ENCODE measurements at regions not wholly inside any gene's neighbourhood (a gene's known extent, or its start where the extent isn't known, plus 50 kb on each side); places are given as distances from the start of the nearest gene placed in this dataset.

DNA sequence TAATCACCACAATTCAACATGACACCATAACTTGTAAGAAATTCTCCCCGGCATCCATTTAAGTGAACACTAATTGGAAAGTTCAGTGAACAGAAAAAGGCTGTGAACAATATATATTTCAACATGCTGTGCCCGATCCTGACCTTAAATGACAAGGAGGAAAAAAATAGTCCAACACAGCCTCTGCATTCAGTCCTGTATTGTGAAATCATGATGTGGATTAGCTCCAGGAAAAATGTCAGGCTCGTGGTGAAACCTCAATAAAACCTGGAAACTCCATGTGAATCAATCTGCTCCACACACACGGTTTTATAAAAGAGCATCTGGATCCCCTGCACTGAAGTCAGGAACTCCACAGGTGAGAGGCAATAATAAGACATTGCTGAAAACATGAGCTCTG, 145.4 kb upstream of the SPOPL start:
- Histone ChIP-seq H3K27ac (no peak overlapping the region), H3K79me2 (no peaks in the 10 kb centered on the region), H3K4me2 (no peak overlapping the region), H4K20me1 (ENCODE audit: insufficient read depth, poor library complexity, severe bottlenecking) (no peaks in the 10 kb centered on the region), H3K9me2 (replicated peaks; ENCODE audit: insufficient read depth) (no peaks in the 10 kb centered on the region), H3K9me3 (ENCODE audit: low read depth) (no peaks in the 10 kb centered on the region), H3K36me3 (replicated peaks; ENCODE audit: insufficient read depth, low read depth) (no peaks in the 10 kb centered on the region), H2AFZ (no peak overlapping the region), H3K4me3 (no peak overlapping the region), H3K27me3 (no peaks in the 10 kb centered on the region), H3K4me1 (ENCODE audit: insufficient read depth) (peaks cover 3% of the 10 kb centered on the region)
- TF ChIP-seq, protein P1, sequence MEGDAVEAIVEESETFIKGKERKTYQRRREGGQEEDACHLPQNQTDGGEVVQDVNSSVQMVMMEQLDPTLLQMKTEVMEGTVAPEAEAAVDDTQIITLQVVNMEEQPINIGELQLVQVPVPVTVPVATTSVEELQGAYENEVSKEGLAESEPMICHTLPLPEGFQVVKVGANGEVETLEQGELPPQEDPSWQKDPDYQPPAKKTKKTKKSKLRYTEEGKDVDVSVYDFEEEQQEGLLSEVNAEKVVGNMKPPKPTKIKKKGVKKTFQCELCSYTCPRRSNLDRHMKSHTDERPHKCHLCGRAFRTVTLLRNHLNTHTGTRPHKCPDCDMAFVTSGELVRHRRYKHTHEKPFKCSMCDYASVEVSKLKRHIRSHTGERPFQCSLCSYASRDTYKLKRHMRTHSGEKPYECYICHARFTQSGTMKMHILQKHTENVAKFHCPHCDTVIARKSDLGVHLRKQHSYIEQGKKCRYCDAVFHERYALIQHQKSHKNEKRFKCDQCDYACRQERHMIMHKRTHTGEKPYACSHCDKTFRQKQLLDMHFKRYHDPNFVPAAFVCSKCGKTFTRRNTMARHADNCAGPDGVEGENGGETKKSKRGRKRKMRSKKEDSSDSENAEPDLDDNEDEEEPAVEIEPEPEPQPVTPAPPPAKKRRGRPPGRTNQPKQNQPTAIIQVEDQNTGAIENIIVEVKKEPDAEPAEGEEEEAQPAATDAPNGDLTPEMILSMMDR (IDR thresholded peaks at IDR 0.05; ENCODE audit: poor library complexity) = no peak
- TF ChIP-seq EZH2 (IDR thresholded peaks at IDR 0.05; ENCODE audit: borderline replicate concordance) (no peak), EZH2phosphoT487 (IDR thresholded peaks at IDR 0.05; ENCODE audit: low read depth, severe bottlenecking, unreplicated experiment) (no peak)
- 43% methylated on average over 4 of the region's 4 CpGs for WGBS (ENCODE audit: low lambda C conversion rate, missing lambda C conversion rate)
- DNase-seq (ENCODE audit: low spot score) = peak; percentile 20

DNA sequence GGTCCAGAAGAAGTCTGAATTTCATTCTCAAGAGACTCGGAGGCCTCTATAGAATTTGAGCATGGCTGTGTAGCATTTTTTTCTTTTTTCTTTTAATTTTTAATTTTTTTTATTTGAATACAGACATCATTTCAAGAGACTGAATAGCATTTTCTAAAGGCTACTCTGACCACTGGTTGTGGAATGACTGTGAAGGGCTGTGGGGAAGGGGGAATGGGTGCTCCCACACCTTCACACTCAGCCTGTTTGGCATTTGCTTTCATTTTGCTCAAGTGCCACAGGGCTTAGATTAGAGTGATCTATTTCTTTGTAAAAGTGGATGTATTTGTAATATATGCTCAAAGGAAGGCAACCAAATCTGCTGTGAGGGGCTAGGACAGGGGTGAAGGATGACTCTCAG, 142.0 kb upstream of the SPOPL start:
- TF ChIP-seq EZH2 (IDR thresholded peaks at IDR 0.05; ENCODE audit: borderline replicate concordance) (no peak), EZH2phosphoT487 (IDR thresholded peaks at IDR 0.05; ENCODE audit: low read depth, severe bottlenecking, unreplicated experiment) (no peak)
- TF ChIP-seq, protein P1 (IDR thresholded peaks at IDR 0.05; ENCODE audit: poor library complexity) = no peak
- Histone ChIP-seq H3K79me2 (no peaks in the 10 kb centered on the region), H3K4me1 (ENCODE audit: insufficient read depth) (peaks cover 3% of the 10 kb centered on the region), H3K27ac (no peak overlapping the region), H3K36me3 (replicated peaks; ENCODE audit: insufficient read depth, low read depth) (no peaks in the 10 kb centered on the region), H3K27me3 (no peaks in the 10 kb centered on the region), H3K9me3 (ENCODE audit: low read depth) (no peaks in the 10 kb centered on the region), H4K20me1 (ENCODE audit: insufficient read depth, poor library complexity, severe bottlenecking) (no peaks in the 10 kb centered on the region), H3K9me2 (replicated peaks; ENCODE audit: insufficient read depth) (no peaks in the 10 kb centered on the region), H3K4me2 (no peak overlapping the region), H3K4me3 (no peak overlapping the region), H2AFZ (no peak overlapping the region)
- DNase-seq (ENCODE audit: low spot score) = no peak
- WGBS (ENCODE audit: low lambda C conversion rate, missing lambda C conversion rate) = 100% methylated on average over 1 of the region's 1 CpG

DNA sequence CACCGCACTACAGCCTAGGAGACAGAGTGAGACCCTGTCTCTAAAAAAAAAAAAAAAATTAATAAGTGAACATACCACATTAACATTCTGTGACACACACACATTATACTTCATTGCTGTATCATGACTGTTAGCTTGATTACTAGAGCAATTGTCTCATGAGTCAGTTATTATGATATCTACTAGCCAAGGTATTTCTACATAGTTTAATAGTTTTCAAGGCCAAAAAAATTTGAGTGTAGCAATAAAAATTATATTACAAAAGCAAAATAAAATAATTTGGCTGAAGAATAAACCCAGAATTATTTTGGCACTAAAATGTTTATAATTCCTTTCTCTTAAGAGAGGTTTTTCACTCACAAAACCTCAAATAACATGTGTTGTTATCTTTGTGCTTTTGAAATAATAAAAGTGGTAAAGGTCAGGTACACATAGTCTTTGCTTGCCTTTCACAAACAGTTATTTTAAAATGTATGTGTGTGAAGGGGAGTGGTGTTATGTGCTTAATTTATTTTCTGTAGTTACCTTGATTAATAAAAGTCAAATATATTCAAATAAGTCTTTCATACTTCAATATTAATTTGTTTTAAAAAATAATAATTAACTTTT, 136.9 kb upstream of the SPOPL start:
- H2AFZ ChIP-seq = no peak overlapping the region
- WGBS (ENCODE audit: low lambda C conversion rate, missing lambda C conversion rate) = 100% methylated on average over 1 of the region's 1 CpG
- H3K79me2 ChIP-seq = no peaks in the 10 kb centered on the region
- no peaks in the 10 kb centered on the region for H4K20me1 ChIP-seq (ENCODE audit: insufficient read depth, poor library complexity, severe bottlenecking)
- H3K9me2 ChIP-seq (replicated peaks; ENCODE audit: insufficient read depth) = no peaks in the 10 kb centered on the region
- TF ChIP-seq EZH2phosphoT487 (IDR thresholded peaks at IDR 0.05; ENCODE audit: low read depth, severe bottlenecking, unreplicated experiment) (no peak), EZH2 (IDR thresholded peaks at IDR 0.05; ENCODE audit: borderline replicate concordance) (no peak)
- TF ChIP-seq, protein P1 (IDR thresholded peaks at IDR 0.05; ENCODE audit: poor library complexity) = no peak
- no peak for DNase-seq (ENCODE audit: low spot score)
- H3K36me3 ChIP-seq (replicated peaks; ENCODE audit: insufficient read depth, low read depth) = no peaks in the 10 kb centered on the region
- no peaks in the 10 kb centered on the region for H3K27me3 ChIP-seq
- H3K9me3 ChIP-seq (ENCODE audit: low read depth) = no peaks in the 10 kb centered on the region
- peaks cover 4% of the 10 kb centered on the region for H3K4me1 ChIP-seq (ENCODE audit: insufficient read depth)
- no peak overlapping the region for H3K27ac ChIP-seq
- H3K4me2 ChIP-seq = no peak overlapping the region
- H3K4me3 ChIP-seq = no peak overlapping the region

Measured in hepatocyte (in vitro differentiated cells).